ENCODE measurements at regions not wholly inside any gene's neighbourhood (a gene's known extent, or its start where the extent isn't known, plus 50 kb on each side); places are given as distances from the start of the nearest gene placed in this dataset.

- no peak for TF ChIP-seq CTCF (IDR thresholded peaks at IDR 0.05)
- no peak for TF ChIP-seq POLR2A (IDR thresholded peaks at IDR 0.05)
- TF ChIP-seq EP300 (IDR thresholded peaks at IDR 0.05), result no peak
Observed at GRCh38 chr17:53193044-53193443, 629.7 kb upstream of the KIF2B start.

Measured in tibial nerve (tissue), 4 donors.